GM21723 (cell line): ENCODE measurements at regions not wholly inside any gene's neighbourhood (a gene's known extent, or its start where the extent isn't known, plus 50 kb on each side); places are given as distances from the start of the nearest gene placed in this dataset.
"Not testable (repeated sequence)": the region's sequence is repeated elsewhere in the genome, so short reads cannot be mapped to it uniquely, and the experiment has no call there.

Source experiments
- ATAC-seq: cut with Tn5 transposase; IDR thresholded peaks from one replicate; pipeline ENCODE4 v1.9.1; 2021; ENCODE audit warnings: mild to moderate bottlenecking, moderate library complexity; ENCODE audit not compliant: unreplicated experiment

- ATAC-seq, result not testable (repeated sequence)
Observed at GRCh38 chr13:24992946-24993345, 103.0 kb upstream of the PABPC3 start.

GRCh38 chr13:24995225-24995804 is 100.6 kb upstream of the PABPC3 start:
- peak; percentile 69 for ATAC-seq

- no peak for ATAC-seq
Observed at GRCh38 chr13:24997367-24997967, 98.5 kb upstream of the PABPC3 start.

- no peak for ATAC-seq
Observed at GRCh38 chr13:24998433-24998832, 97.5 kb upstream of the PABPC3 start.

GRCh38 chr13:25001476-25002206 is 94.3 kb upstream of the PABPC3 start:
- ATAC-seq, result no peak

- not testable (repeated sequence) for ATAC-seq
Observed at GRCh38 chr13:25002311-25002710, 93.6 kb upstream of the PABPC3 start.

- ATAC-seq, result not testable (repeated sequence)
Observed at GRCh38 chr13:25004489-25004888, 91.4 kb upstream of the PABPC3 start.

GRCh38 chr13:25005050-25005497 is 90.9 kb upstream of the PABPC3 start:
- peak; percentile 67 for ATAC-seq

GRCh38 chr13:25007389-25007788 is 88.5 kb upstream of the PABPC3 start:
- not testable (repeated sequence) for ATAC-seq

- not testable (repeated sequence) for ATAC-seq
Observed at GRCh38 chr13:25014398-25014973, 81.5 kb upstream of the PABPC3 start.

GRCh38 chr13:25017176-25017575 is 78.8 kb upstream of the PABPC3 start:
- not testable (repeated sequence) for ATAC-seq

GRCh38 chr13:25017808-25018728 is 77.9 kb upstream of the PABPC3 start:
- not testable (repeated sequence) for ATAC-seq

GRCh38 chr13:25018729-25019115 is 77.2 kb upstream of the PABPC3 start:
- ATAC-seq, result no peak

GRCh38 chr13:25019741-25020140 is 76.2 kb upstream of the PABPC3 start:
- ATAC-seq, result not testable (repeated sequence)

- ATAC-seq, result no peak
Observed at GRCh38 chr13:25024175-25024574, 71.8 kb upstream of the PABPC3 start.

GRCh38 chr13:25032160-25032559 is 63.8 kb upstream of the PABPC3 start:
- no peak for ATAC-seq

GRCh38 chr13:25034173-25034572 is 61.8 kb upstream of the PABPC3 start:
- ATAC-seq, result no peak

GRCh38 chr13:25037057-25037813 is 58.7 kb upstream of the PABPC3 start:
- no peak for ATAC-seq

- no peak for ATAC-seq
Observed at GRCh38 chr13:25042151-25042865, 53.6 kb upstream of the PABPC3 start.
